Heart right ventricle (tissue), 16 donors: ENCODE measurements at regions not wholly inside any gene's neighbourhood (a gene's known extent, or its start where the extent isn't known, plus 50 kb on each side); places are given as distances from the start of the nearest gene placed in this dataset.
A peak's percentile ranks its signal among the peaks of the same experiment; 100 is the strongest.
"Not testable (repeated sequence)": the region's sequence is repeated elsewhere in the genome, so short reads cannot be mapped to it uniquely, and the experiment has no call there.

Experiments
- ATAC-seq, 8 donors: fragments of 200-7000 bp; cut with Tn5 transposase; one replicate each; pipeline ENCODE4 v1.9.1; 2020; ENCODE audit warnings: mild to moderate bottlenecking in 8 of 8, moderate library complexity in 8 of 8, moderate number of reproducible peaks in 1 of 8
- DNase-seq, 2 donors: peaks; one replicate each; pipeline ENCODE4 v3.0.0-alpha.2; 2020
- H3K27ac ChIP-seq, 10 donors: fragments of 200-600 bp; sonication (generic) in 2 of 10; one replicate each; pipeline versions ENCODE4 v1.5.0 to v1.8.0; 2020 to 2022; ENCODE audit warnings: mild to moderate bottlenecking in 3 of 10
- H3K27me3 ChIP-seq, 7 donors: fragments of 200-600 bp; one replicate each; pipeline ENCODE4 v1.8.0; 2021 to 2022; ENCODE audit warnings: mild to moderate bottlenecking in 2 of 7
- H3K36me3 ChIP-seq, 9 donors: fragments of 200-600 bp; sonication (generic) in 1 of 9; one replicate each; pipeline versions ENCODE4 v1.5.0 to v1.8.0; 2020 to 2022; ENCODE audit warnings: mild to moderate bottlenecking in 2 of 9
- H3K4me1 ChIP-seq, 9 donors: fragments of 200-600 bp; sonication (generic) in 1 of 9; one replicate each; pipeline versions ENCODE4 v1.5.0 to v1.8.0; 2020 to 2022; ENCODE audit warnings: mild to moderate bottlenecking in 4 of 9
- H3K4me3 ChIP-seq, 10 donors: fragments of 200-600 bp; sonication (generic) in 2 of 10; one replicate each; pipeline versions ENCODE4 v1.5.0 to v1.8.0; 2020 to 2022; ENCODE audit warnings: mild to moderate bottlenecking in 7 of 10, moderate library complexity in 2 of 10
- H3K9me3 ChIP-seq, 11 donors: fragments of 200-600 bp in 10 of 11; sonication (generic) in 2 of 11; one replicate each; pipeline versions ENCODE4 v1.5.0 to v1.8.0; 2013 to 2022; ENCODE audit warnings: mild to moderate bottlenecking in 2 of 11, control low read depth in 1 of 11, moderate library complexity in 1 of 11
- WGBS, 2 donors: extraction: QIAGEN DNeasy Blood & Tissue Kit; methylation state at CpG; one replicate each; pipeline ENCODE4 v1.1.7; 2013; ENCODE audit warnings: inconsistent platforms in 1 of 2; 5-methylcytosine and 5-hydroxymethylcytosine counted together
- intact Hi-C, 10 donors: fragments of 100-400 bp; cut with DNase I; formaldehyde crosslinking; loops; one replicate each; pipeline versions ENCODE4 v1.11.1 to v1.14.2; 2022
- TF ChIP-seq, protein P1 (sequence below), 9 donors: fragments of 200-600 bp; sonication (generic) in 2 of 9; IDR thresholded peaks; one replicate each; pipeline versions ENCODE4 v1.5.0 to v1.8.0; 2021 to 2022; ENCODE audit warnings: antibody characterized with exemption in 9 of 9, mild to moderate bottlenecking in 5 of 9, moderate library complexity in 1 of 9
- donor health status: Arrhythmogenic right ventricular cardiomyopathy.
- donor health status: ischemic (EF 13 %, LVEDD 7.1; RV severe dilation, severe dysfunction).
- donor health status: healthy with polysubstance abuse.
- donor health status: DM: no; HTN: yes; CAD: no.
- donor health status: DM: no; HTN: no; CAD: no.
- donor health status: ischemic (EF 25% LVEDD 6.9; RV normal size, moderate dysfunction).
- donor health status: ischemic (EF 25% LVEDD 5.7; RV mildly dilated, moderate dysfunction).
- donor health status: healthy.
- donor health status: DM: yes; HTN: yes; CAD: no.
- donor health status: Ischemic cardiomyopathy.
- donor health status: ischemic (EF 35%, LVEDD 5.7; RV mildly dilated, moderate dysfunction).
- donor health status: nonischemic (EF 11% LVEDD 7.7; RV severe dilation, severe dysfunction).
- donor health status: DM: yes; HTN: yes; CAD: no.
- donor health status: PGD.
- donor health status: ischemic (EF 29% LVEDD 5.4; RV normal size, mild dysfunction).
- donor health status: nonischemic (EF 23%, LVEDD 6.1; RV moderate dilation, normal function).

DNA sequence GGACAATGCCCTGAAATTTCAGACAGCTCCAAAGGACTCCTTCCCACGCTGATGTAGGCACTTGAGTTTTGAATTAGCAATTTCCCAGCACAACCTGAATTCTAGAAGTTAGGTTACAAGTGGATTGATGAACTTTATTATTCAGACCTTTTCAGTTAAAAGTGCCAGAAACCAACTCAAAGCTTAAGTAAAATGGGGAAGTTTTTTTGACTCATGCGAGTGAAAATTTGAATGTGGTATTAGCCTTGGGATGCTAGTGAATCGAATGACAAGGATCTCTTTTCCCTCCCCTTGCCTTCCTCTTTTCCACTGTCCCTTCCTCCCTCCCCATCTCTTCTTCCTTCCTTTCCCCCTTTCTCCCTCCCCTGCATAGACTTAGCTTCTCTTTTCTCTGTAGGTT is 295.1 kb upstream of the PROK2 start:
- Histone ChIP-seq H3K27ac (peak overlapping the region in 1 of 10 donors; percentile 61), H3K9me3 (peaks cover 0 to 21% (median 6%) of the 10 kb centered on the region in 11 donors), H3K27me3 (no peaks in the 10 kb centered on the region), H3K4me1 (peaks cover 0 to 49% (median 0%) of the 10 kb centered on the region in 9 donors), H3K36me3 (no peaks in the 10 kb centered on the region), H3K4me3 (no peak overlapping the region)
- TF ChIP-seq, protein P1, sequence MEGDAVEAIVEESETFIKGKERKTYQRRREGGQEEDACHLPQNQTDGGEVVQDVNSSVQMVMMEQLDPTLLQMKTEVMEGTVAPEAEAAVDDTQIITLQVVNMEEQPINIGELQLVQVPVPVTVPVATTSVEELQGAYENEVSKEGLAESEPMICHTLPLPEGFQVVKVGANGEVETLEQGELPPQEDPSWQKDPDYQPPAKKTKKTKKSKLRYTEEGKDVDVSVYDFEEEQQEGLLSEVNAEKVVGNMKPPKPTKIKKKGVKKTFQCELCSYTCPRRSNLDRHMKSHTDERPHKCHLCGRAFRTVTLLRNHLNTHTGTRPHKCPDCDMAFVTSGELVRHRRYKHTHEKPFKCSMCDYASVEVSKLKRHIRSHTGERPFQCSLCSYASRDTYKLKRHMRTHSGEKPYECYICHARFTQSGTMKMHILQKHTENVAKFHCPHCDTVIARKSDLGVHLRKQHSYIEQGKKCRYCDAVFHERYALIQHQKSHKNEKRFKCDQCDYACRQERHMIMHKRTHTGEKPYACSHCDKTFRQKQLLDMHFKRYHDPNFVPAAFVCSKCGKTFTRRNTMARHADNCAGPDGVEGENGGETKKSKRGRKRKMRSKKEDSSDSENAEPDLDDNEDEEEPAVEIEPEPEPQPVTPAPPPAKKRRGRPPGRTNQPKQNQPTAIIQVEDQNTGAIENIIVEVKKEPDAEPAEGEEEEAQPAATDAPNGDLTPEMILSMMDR (IDR thresholded peaks at IDR 0.05), result no peak
- DNase-seq, result no peak
- intact Hi-C loops, result no loop called here
- WGBS, 2 donors, result 90% methylated on average over 3 of the region's 3 CpGs
- no peak for ATAC-seq

DNA sequence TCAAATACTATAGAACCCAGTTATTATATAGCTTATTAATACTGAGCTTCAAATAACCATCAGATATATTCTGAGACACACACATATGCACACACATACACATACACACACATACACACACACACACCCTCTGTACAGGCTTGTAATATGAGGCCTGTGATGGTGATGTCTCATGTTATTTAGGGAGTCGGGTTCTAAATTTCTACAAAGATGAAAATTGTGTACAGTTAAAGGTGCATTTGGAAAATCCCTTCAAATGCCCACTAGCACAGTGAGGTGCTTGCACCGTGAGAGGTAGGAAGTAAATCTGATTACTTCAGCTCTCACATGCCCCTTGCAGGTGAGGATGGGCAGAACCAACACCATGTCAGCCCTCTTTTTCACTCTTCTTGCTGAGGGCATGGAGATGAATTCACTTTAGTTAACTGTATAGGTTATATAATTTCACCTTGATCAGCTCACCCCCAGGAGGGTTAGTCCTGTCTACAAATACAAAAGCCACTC is 294.5 kb upstream of the PROK2 start:
- H3K36me3 ChIP-seq, result no peaks in the 10 kb centered on the region
- peak overlapping the region in 1 of 10 donors; percentile 61 for H3K27ac ChIP-seq
- no peak overlapping the region for H3K4me3 ChIP-seq
- DNase-seq, result no peak
- peaks cover 0 to 49% (median 0%) of the 10 kb centered on the region in 9 donors for H3K4me1 ChIP-seq
- peaks cover 0 to 25% (median 6%) of the 10 kb centered on the region in 11 donors for H3K9me3 ChIP-seq
- WGBS, 2 donors, result 95 to 97% methylated on average over 2 of the region's 2 CpGs
- intact Hi-C loops, result no loop called here
- no peaks in the 10 kb centered on the region for H3K27me3 ChIP-seq
- no peak for ATAC-seq
- TF ChIP-seq, protein P1 (IDR thresholded peaks at IDR 0.05), result no peak

DNA sequence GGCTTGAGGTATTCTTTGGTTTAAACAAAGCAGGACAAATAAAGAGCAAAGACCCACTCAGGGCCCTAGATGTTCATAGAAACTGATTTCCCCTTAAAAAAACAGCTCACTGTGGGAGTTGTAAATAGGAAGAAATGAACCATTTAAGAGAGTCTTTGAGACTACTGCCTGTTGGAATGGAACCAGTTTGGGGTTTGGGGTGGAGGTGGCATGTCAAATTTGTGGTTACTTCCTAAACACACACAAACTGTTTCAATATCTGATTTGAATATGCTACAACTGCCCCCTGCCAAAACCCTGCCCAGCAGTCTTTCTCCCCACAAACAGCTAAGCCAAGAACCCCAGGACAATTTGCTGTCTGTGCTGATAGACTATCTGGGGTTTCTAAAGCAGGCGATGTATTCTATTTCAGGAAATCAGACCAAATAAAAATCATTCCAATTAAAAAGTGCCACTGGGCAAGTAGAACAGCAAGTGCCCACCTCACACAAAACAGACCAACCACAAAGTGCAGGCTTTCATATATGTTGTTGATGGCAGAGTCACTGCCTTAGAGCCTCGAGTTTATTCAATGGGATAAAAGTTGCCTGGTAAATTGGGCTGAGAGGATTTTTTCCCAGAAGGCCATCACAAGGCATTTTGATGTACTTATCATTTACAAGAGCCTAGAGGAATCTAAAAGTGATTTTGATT is 293.9 kb upstream of the PROK2 start:
- Histone ChIP-seq H3K36me3 (no peaks in the 10 kb centered on the region), H3K4me3 (no peak overlapping the region), H3K4me1 (peaks cover 0 to 49% (median 0%) of the 10 kb centered on the region in 9 donors), H3K9me3 (peaks cover 0 to 25% (median 6%) of the 10 kb centered on the region in 11 donors), H3K27ac (no peak overlapping the region), H3K27me3 (no peaks in the 10 kb centered on the region)
- DNase-seq, result no peak
- TF ChIP-seq, protein P1 (IDR thresholded peaks at IDR 0.05), result no peak
- intact Hi-C loops, result no loop called here
- ATAC-seq, result no peak
- WGBS, 2 donors, result 79 to 85% methylated on average over 2 of the region's 2 CpGs

DNA sequence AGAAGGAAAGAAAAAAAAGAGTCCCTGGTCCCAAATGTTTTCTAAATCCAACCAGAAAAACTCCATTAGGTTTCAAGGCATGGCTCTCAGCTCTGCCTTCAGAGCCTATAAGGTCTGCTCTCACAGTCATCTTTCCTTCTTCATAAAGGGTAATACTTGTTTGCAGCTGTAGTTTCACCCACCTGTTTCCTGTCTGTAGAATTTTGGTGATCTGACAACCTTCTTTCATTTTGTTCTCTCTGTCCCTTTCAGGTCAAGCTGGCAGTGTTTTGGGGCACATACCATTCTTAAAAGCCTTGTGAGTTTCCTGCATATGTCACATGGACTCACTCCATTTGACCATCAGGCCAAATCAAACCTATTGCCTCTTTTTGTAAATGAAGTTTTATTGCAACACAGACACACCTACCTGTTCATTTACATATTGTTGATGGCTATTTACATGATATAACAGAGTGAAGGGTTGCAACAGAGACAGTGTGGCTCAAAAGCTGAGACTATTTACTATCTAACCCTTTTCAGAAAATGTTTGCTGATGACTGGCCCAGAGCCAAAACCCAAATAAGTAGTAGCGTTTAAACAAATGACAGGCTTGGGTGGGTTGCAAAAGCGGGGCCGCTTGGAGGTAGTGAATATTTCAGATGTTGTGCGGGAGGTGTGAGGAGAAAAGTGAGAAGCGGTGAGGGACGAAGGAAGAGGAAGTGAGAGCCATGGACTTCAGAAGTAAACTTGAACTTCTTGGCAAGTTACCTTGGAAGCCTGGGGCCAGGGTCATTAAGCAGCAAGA is 292.7 kb upstream of the PROK2 start:
- ATAC-seq, result no peak
- peaks cover 0 to 25% (median 6%) of the 10 kb centered on the region in 11 donors for H3K9me3 ChIP-seq
- H3K27ac ChIP-seq, result no peak overlapping the region
- intact Hi-C loops, result no loop called here
- WGBS, 2 donors, result 83 to 91% methylated on average over 6 of the region's 6 CpGs
- no peaks in the 10 kb centered on the region for H3K27me3 ChIP-seq
- no peak for DNase-seq
- no peaks in the 10 kb centered on the region for H3K36me3 ChIP-seq
- TF ChIP-seq, protein P1 (IDR thresholded peaks at IDR 0.05), result no peak
- no peak overlapping the region for H3K4me3 ChIP-seq
- H3K4me1 ChIP-seq, result peaks cover 0 to 42% (median 0%) of the 10 kb centered on the region in 9 donors

DNA sequence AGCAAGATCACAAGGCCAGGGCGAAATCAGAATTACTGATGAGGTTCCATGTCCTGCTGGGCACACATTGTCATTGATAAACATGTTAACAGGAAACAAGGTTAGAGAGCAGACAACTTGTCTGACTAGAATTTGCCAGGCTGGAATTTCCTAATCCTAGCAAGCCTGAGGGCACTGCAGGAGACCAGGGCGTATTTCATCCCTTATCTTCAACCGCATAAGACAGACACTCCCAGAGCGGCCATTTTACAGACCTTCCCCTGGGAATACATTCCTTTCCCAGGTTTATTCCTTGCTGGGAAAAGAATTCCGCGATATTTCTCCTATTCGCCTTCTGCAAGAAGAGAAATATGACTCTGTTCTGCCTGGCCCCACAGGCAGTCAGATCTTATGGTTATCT is 290.9 kb upstream of the PROK2 start:
- H3K27me3 ChIP-seq, H3K4me3 ChIP-seq, DNase-seq, H3K36me3 ChIP-seq, H3K27ac ChIP-seq, intact Hi-C loops, ATAC-seq: not testable (repeated sequence)
- WGBS, 2 donors, result 83 to 89% methylated on average over 7 of the region's 7 CpGs
- H3K4me1 ChIP-seq, result peaks cover 0 to 24% (median 0%) of the 10 kb centered on the region in 9 donors
- H3K9me3 ChIP-seq, result peaks cover 0 to 25% (median 6%) of the 10 kb centered on the region in 11 donors
